Panc1 (cell line): ENCODE measurements at regions not wholly inside any gene's neighbourhood (a gene's known extent, or its start where the extent isn't known, plus 50 kb on each side); places are given as distances from the start of the nearest gene placed in this dataset.

ENCODE experiments used
- TCF7L2 ChIP-seq: IDR thresholded peaks from 2 replicates; pipeline ENCODE4 v1.6.1; 2011; ENCODE audit warnings: mild to moderate bottlenecking, low read depth, low read length, inconsistent platforms
- TF ChIP-seq, protein P1 (sequence below), 2 experiments: IDR thresholded peaks; 2 replicates each; pipeline ENCODE4 v1.6.1; 2011 to 2012; ENCODE audit warnings: low read depth in 2 of 2, control low read depth in 1 of 2, low read length in 1 of 2, mild to moderate bottlenecking in 1 of 2, moderate library complexity in 1 of 2; ENCODE audit not compliant: insufficient read depth in 1 of 2

DNA sequence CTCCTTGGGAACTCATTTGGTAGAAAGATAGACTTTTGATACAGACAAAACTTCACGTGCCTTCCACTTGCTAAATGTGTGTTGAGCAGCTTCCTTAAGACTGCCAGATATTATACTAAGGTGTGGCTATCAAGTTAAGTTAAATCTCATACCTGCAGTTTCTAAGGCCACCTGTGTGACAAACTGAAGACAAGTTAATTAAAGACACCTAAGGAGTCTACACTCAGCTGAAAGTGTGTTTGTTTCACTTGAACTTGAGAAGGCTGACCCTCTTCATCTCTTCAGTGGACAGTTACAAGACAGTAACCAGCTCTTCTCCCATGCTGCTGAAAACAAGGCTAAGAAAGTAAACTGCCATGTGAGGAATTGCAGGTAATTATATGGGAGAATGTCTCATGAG lies 124.0 kb downstream of the NPY start:
- TF ChIP-seq TCF7L2: no peak
- TF ChIP-seq, protein P1, sequence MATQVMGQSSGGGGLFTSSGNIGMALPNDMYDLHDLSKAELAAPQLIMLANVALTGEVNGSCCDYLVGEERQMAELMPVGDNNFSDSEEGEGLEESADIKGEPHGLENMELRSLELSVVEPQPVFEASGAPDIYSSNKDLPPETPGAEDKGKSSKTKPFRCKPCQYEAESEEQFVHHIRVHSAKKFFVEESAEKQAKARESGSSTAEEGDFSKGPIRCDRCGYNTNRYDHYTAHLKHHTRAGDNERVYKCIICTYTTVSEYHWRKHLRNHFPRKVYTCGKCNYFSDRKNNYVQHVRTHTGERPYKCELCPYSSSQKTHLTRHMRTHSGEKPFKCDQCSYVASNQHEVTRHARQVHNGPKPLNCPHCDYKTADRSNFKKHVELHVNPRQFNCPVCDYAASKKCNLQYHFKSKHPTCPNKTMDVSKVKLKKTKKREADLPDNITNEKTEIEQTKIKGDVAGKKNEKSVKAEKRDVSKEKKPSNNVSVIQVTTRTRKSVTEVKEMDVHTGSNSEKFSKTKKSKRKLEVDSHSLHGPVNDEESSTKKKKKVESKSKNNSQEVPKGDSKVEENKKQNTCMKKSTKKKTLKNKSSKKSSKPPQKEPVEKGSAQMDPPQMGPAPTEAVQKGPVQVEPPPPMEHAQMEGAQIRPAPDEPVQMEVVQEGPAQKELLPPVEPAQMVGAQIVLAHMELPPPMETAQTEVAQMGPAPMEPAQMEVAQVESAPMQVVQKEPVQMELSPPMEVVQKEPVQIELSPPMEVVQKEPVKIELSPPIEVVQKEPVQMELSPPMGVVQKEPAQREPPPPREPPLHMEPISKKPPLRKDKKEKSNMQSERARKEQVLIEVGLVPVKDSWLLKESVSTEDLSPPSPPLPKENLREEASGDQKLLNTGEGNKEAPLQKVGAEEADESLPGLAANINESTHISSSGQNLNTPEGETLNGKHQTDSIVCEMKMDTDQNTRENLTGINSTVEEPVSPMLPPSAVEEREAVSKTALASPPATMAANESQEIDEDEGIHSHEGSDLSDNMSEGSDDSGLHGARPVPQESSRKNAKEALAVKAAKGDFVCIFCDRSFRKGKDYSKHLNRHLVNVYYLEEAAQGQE (IDR thresholded peaks at IDR 0.05; ENCODE audit: insufficient read depth in 1 of 2, low read depth in 2 of 2, low read length in 1 of 2): no peak
